ENCODE measurements at regions not wholly inside any gene's neighbourhood (a gene's known extent, or its start where the extent isn't known, plus 50 kb on each side); places are given as distances from the start of the nearest gene placed in this dataset.
A peak's percentile ranks its signal among the peaks of the same experiment; 100 is the strongest.
"Not testable (repeated sequence)": the region's sequence is repeated elsewhere in the genome, so short reads cannot be mapped to it uniquely, and the experiment has no call there.

GRCh38 chr2:83370419-83370762 is 1088.7 kb downstream of the SUCLG1 start:
- ATAC-seq (replicated peaks in 1 of 2) (no peak), DNase-seq (no peak)
- Mint-ChIP-seq H3K4me3 (no peak overlapping the region), H3K27ac (no peak overlapping the region), H3K27me3 (ENCODE audit: low read depth) (no peaks in the 10 kb centered on the region), H3K9me3 (peaks cover 0 to 3% of the 10 kb centered on the region in 2 donors), H3K4me1 (ENCODE audit: low read depth) (no peaks in the 10 kb centered on the region), H3K36me3 (ENCODE audit: insufficient read depth in 2 of 2) (no peaks in the 10 kb centered on the region)

- H3K4me1 Mint-ChIP-seq (ENCODE audit: low read depth): no peaks in the 10 kb centered on the region
- ATAC-seq (replicated peaks in 1 of 2) (no peak), DNase-seq (no peak)
- no peaks in the 10 kb centered on the region for H3K36me3 Mint-ChIP-seq (ENCODE audit: insufficient read depth in 2 of 2)
- no peak overlapping the region for H3K27ac Mint-ChIP-seq
- peaks cover 0 to 3% of the 10 kb centered on the region in 2 donors for H3K9me3 Mint-ChIP-seq
- no peaks in the 10 kb centered on the region for H3K27me3 Mint-ChIP-seq (ENCODE audit: low read depth)
- no peak overlapping the region for H3K4me3 Mint-ChIP-seq
Observed at GRCh38 chr2:83369601-83370418, 1089.3 kb downstream of the SUCLG1 start.

GRCh38 chr2:83368916-83369315 is 1090.2 kb downstream of the SUCLG1 start:
- DNase-seq: no peak
- H3K4me1 Mint-ChIP-seq (ENCODE audit: low read depth): no peaks in the 10 kb centered on the region

GRCh38 chr2:83368461-83368860 is 1090.6 kb downstream of the SUCLG1 start:
- no peak overlapping the region for H3K4me3 Mint-ChIP-seq
- no peaks in the 10 kb centered on the region for H3K36me3 Mint-ChIP-seq (ENCODE audit: insufficient read depth in 2 of 2)
- no peaks in the 10 kb centered on the region for H3K4me1 Mint-ChIP-seq (ENCODE audit: low read depth)
- DNase-seq: no peak
- no peak overlapping the region for H3K27ac Mint-ChIP-seq
- no peak for ATAC-seq (replicated peaks in 1 of 2)
- no peaks in the 10 kb centered on the region for H3K27me3 Mint-ChIP-seq (ENCODE audit: low read depth)
- peaks cover 0 to 3% of the 10 kb centered on the region in 2 donors for H3K9me3 Mint-ChIP-seq

More at GRCh38 chr2:83368916-83369315, 1090.2 kb downstream of the SUCLG1 start:
- H3K4me3 Mint-ChIP-seq: no peak overlapping the region
- no peak for ATAC-seq (replicated peaks in 1 of 2)
- H3K9me3 Mint-ChIP-seq: peaks cover 0 to 3% of the 10 kb centered on the region in 2 donors
- no peaks in the 10 kb centered on the region for H3K27me3 Mint-ChIP-seq (ENCODE audit: low read depth)
- no peaks in the 10 kb centered on the region for H3K36me3 Mint-ChIP-seq (ENCODE audit: insufficient read depth in 2 of 2)
- no peak overlapping the region for H3K27ac Mint-ChIP-seq

- DNase-seq (no peak), ATAC-seq (replicated peaks in 1 of 2) (no peak)
- Mint-ChIP-seq H3K4me1 (ENCODE audit: low read depth) (no peaks in the 10 kb centered on the region), H3K4me3 (no peak overlapping the region), H3K36me3 (ENCODE audit: insufficient read depth in 2 of 2) (no peaks in the 10 kb centered on the region), H3K27ac (no peak overlapping the region), H3K9me3 (peaks cover 3 to 4% of the 10 kb centered on the region in 2 donors), H3K27me3 (ENCODE audit: low read depth) (no peaks in the 10 kb centered on the region)
Observed at GRCh38 chr2:83365476-83365875, 1093.6 kb downstream of the SUCLG1 start.

GRCh38 chr2:83364264-83364663 is 1094.8 kb downstream of the SUCLG1 start:
- H3K27ac Mint-ChIP-seq: no peak overlapping the region
- DNase-seq: no peak
- no peak overlapping the region for H3K4me3 Mint-ChIP-seq
- no peak for ATAC-seq (replicated peaks in 1 of 2)
- peaks cover 3 to 4% of the 10 kb centered on the region in 2 donors for H3K9me3 Mint-ChIP-seq
- no peaks in the 10 kb centered on the region for H3K36me3 Mint-ChIP-seq (ENCODE audit: insufficient read depth in 2 of 2)
- H3K4me1 Mint-ChIP-seq (ENCODE audit: low read depth): no peaks in the 10 kb centered on the region
- H3K27me3 Mint-ChIP-seq (ENCODE audit: low read depth): no peaks in the 10 kb centered on the region

- not testable (repeated sequence) for H3K27ac Mint-ChIP-seq; H3K36me3 Mint-ChIP-seq (ENCODE audit: insufficient read depth in 2 of 2); ATAC-seq (replicated peaks in 1 of 2); H3K4me1 Mint-ChIP-seq (ENCODE audit: low read depth); H3K9me3 Mint-ChIP-seq; H3K27me3 Mint-ChIP-seq (ENCODE audit: low read depth); H3K4me3 Mint-ChIP-seq; DNase-seq
Observed at GRCh38 chr2:83363138-83363537, 1095.9 kb downstream of the SUCLG1 start.

- no peaks in the 10 kb centered on the region for H3K36me3 Mint-ChIP-seq (ENCODE audit: insufficient read depth in 2 of 2)
- no peak overlapping the region for H3K4me3 Mint-ChIP-seq
- no peaks in the 10 kb centered on the region for H3K4me1 Mint-ChIP-seq (ENCODE audit: low read depth)
- peaks cover 2 to 3% of the 10 kb centered on the region in 2 donors for H3K9me3 Mint-ChIP-seq
- no peak for DNase-seq
- H3K27ac Mint-ChIP-seq: no peak overlapping the region
- no peak for ATAC-seq (replicated peaks in 1 of 2)
- H3K27me3 Mint-ChIP-seq (ENCODE audit: low read depth): no peaks in the 10 kb centered on the region
Observed at GRCh38 chr2:83359336-83359735, 1099.7 kb downstream of the SUCLG1 start.

- no peaks in the 10 kb centered on the region for H3K36me3 Mint-ChIP-seq (ENCODE audit: insufficient read depth in 2 of 2)
- peak; percentile 47 to 69 for ATAC-seq (replicated peaks in 1 of 2)
- H3K27me3 Mint-ChIP-seq (ENCODE audit: low read depth): no peaks in the 10 kb centered on the region
- peak overlapping the region; percentile 38 for H3K27ac Mint-ChIP-seq
- H3K4me3 Mint-ChIP-seq: no peak overlapping the region
- H3K4me1 Mint-ChIP-seq (ENCODE audit: low read depth): no peaks in the 10 kb centered on the region
- DNase-seq: no peak
- H3K9me3 Mint-ChIP-seq: peaks cover 2 to 10% of the 10 kb centered on the region in 2 donors
Observed at GRCh38 chr2:83342860-83343329, 1116.2 kb downstream of the SUCLG1 start.

GRCh38 chr2:83340424-83340823 is 1118.7 kb downstream of the SUCLG1 start:
- ATAC-seq (replicated peaks in 1 of 2): no peak
- H3K36me3 Mint-ChIP-seq (ENCODE audit: insufficient read depth in 2 of 2): no peaks in the 10 kb centered on the region
- H3K4me3 Mint-ChIP-seq: no peak overlapping the region
- H3K27me3 Mint-ChIP-seq (ENCODE audit: low read depth): no peaks in the 10 kb centered on the region
- H3K4me1 Mint-ChIP-seq (ENCODE audit: low read depth): no peaks in the 10 kb centered on the region
- H3K9me3 Mint-ChIP-seq: peaks cover 1 to 10% of the 10 kb centered on the region in 2 donors
- DNase-seq: no peak
- H3K27ac Mint-ChIP-seq: peak overlapping the region; percentile 61

GRCh38 chr2:83339942-83340341 is 1119.1 kb downstream of the SUCLG1 start:
- not testable (repeated sequence) for DNase-seq; H3K36me3 Mint-ChIP-seq (ENCODE audit: insufficient read depth in 2 of 2); H3K4me3 Mint-ChIP-seq; H3K27me3 Mint-ChIP-seq (ENCODE audit: low read depth); H3K4me1 Mint-ChIP-seq (ENCODE audit: low read depth); ATAC-seq (replicated peaks in 1 of 2); H3K9me3 Mint-ChIP-seq
- peak overlapping the region; percentile 61 for H3K27ac Mint-ChIP-seq

- DNase-seq (no peak), ATAC-seq (replicated peaks in 1 of 2) (no peak)
- Mint-ChIP-seq H3K9me3 (peaks cover 2% of the 10 kb centered on the region in 2 donors), H3K4me1 (ENCODE audit: low read depth) (no peaks in the 10 kb centered on the region), H3K27me3 (ENCODE audit: low read depth) (no peaks in the 10 kb centered on the region), H3K27ac (no peak overlapping the region), H3K4me3 (no peak overlapping the region), H3K36me3 (ENCODE audit: insufficient read depth in 2 of 2) (no peaks in the 10 kb centered on the region)
Observed at GRCh38 chr2:83331810-83332209, 1127.3 kb downstream of the SUCLG1 start.

GRCh38 chr2:83323038-83323437 is 1136.0 kb downstream of the SUCLG1 start:
- Mint-ChIP-seq H3K27me3 (ENCODE audit: low read depth) (no peaks in the 10 kb centered on the region), H3K4me3 (no peak overlapping the region), H3K9me3 (no peaks in the 10 kb centered on the region), H3K4me1 (ENCODE audit: low read depth) (no peaks in the 10 kb centered on the region), H3K36me3 (ENCODE audit: insufficient read depth in 2 of 2) (no peaks in the 10 kb centered on the region), H3K27ac (no peak overlapping the region)
- no peak for DNase-seq
- no peak for ATAC-seq (replicated peaks in 1 of 2)

GRCh38 chr2:83320053-83320452 is 1139.0 kb downstream of the SUCLG1 start:
- no peaks in the 10 kb centered on the region for H3K4me1 Mint-ChIP-seq (ENCODE audit: low read depth)
- H3K27ac Mint-ChIP-seq: no peak overlapping the region
- ATAC-seq (replicated peaks in 1 of 2) (no peak), DNase-seq (no peak)
- H3K9me3 Mint-ChIP-seq: peaks cover 0 to 3% of the 10 kb centered on the region in 2 donors
- H3K36me3 Mint-ChIP-seq (ENCODE audit: insufficient read depth in 2 of 2): peaks cover 0 to 3% of the 10 kb centered on the region in 2 donors
- H3K4me3 Mint-ChIP-seq: no peak overlapping the region
- no peaks in the 10 kb centered on the region for H3K27me3 Mint-ChIP-seq (ENCODE audit: low read depth)
